ENCODE measurements at regions not wholly inside any gene's neighbourhood (a gene's known extent, or its start where the extent isn't known, plus 50 kb on each side); places are given as distances from the start of the nearest gene placed in this dataset.

DNA sequence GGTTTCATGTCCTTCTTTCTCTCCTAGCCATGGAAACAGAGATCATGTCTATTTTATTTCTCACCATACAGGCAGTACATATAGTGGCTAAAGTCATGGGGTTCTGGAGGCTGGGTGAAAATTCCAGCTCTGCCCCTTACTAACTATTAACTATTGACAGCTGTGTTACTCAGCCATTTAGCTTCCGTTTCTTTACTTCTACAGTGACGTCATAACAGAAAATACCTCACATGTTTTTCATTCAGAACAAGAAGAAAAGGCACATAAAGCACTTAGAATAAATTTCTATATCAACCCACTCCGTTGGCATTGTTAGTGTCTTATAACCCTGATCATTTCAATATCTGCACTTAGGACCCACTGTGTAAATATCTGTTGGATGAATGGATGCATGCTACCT, 1506.9 kb upstream of the TMEM132C start:
- no peak for DNase-seq

- no peak for DNase-seq
Observed at GRCh38 chr12:126761420-126761819, 1505.5 kb upstream of the TMEM132C start.

DNA sequence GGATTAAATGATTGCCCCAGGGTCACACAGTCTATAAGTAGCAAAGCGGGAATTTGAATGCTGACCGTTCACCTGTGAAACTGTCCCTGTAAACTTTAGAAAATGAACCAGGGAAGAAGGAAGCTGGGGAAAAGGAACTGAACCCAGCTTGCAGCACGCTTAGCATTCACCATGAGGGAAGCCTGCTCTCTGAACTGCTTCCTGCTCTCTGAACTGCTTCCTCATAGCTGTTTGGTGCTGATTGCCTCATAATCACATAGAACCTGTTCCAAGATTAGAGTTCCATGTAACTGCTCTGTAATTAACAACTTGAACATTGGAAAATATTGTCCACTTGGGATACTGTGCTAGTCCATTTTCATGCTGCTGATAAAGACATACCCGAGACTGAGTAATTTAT, 1504.8 kb upstream of the TMEM132C start:
- DNase-seq, result no peak

- DNase-seq, result no peak
Observed at GRCh38 chr12:126763359-126763758, 1503.6 kb upstream of the TMEM132C start.

GRCh38 chr12:126767334-126767733, 1499.6 kb upstream of the TMEM132C start:
- DNase-seq, result no peak

DNA sequence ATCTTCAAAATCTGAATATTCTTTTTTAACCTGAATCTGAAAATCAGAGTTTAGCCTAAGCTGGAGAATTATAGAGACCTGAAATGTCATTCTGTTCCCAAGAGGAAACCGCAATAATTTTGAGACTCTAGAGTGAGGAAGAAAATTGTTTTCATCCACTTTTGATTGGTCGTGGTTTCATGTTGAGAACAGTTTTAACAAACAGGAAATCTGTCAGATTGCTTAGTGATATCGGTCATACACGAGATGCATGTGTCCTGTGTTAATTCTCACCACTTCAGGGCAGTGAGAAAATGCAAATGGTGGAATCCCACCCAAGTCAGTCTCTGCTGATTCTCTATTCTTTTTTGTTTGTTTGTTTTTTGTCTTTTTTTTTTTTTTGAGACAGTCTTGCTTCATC, 1498.5 kb upstream of the TMEM132C start:
- no peak for DNase-seq

DNA sequence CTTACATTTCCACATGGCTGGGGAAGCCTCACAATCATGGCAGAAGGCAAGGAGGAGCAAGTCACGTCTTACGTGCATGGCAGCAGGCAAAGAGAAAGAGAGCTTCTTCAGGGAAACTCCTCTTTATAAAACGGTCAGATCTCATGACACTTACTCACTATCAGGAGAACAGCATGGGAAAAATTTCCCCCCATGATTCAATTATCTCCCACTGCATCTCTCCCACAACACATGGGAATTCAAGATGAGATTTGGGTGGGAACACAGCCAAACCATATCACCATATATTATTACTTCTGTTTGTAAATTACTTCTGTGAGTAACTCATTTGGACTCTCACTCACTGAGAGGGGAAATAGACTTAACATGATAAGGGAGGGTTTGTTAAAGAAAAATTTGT, 1496.8 kb upstream of the TMEM132C start:
- DNase-seq, result no peak

GRCh38 chr12:126772171-126772864, 1494.7 kb upstream of the TMEM132C start:
- DNase-seq, result peak in 2 of 3 donors; percentile 1 to 5

DNA sequence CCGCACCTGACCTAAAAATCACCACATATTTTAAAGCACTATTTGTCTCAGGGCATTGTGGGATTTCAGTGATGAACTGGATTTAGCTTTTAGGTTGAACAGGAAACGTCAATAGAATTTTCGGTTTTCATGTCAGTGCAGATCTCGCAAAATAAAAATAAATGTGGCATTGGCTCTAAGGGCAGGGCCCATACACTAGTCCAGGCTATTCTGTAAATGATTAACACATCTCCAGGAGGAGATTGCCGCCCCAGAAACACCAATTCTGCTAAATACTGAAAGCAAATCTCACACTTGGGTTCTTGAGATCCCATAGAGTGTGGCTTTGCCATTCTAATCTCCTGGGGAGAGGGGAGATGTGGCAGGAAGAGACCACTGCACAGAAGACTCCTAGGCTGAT, 1494.0 kb upstream of the TMEM132C start:
- DNase-seq, result no peak

GRCh38 chr12:126773491-126773890, 1493.5 kb upstream of the TMEM132C start:
- no peak for DNase-seq

DNA sequence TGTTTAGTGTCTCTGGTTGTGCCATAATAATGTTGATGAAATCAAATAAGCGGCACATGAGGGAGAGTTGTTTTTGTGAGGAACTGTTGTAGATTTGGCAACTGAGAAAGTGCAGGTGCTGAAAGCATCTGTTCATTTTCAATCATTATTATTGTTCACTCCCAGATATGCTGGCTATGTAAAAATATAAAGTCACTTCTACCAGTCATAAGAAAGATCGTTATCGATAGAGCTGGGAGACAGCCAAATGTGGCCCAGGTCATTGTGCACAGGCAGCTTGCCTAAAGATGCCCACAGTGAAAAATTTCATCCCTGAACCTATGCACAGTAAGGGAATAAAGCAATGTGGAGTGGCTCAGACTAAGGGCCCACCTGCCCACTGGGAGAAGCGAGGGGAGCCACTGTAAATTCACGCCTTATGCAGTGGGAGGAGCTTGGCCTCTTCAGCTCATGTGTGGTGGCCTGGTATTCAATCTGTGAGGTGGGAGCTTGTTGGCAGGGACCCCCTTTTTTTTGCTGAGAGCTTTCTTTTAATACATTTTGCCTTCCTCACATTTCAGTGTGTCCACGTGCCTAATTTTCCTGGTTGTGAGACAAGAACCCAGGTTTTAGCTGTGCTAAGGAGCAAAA, 1490.8 kb upstream of the TMEM132C start:
- DNase-seq, result no peak

DNA sequence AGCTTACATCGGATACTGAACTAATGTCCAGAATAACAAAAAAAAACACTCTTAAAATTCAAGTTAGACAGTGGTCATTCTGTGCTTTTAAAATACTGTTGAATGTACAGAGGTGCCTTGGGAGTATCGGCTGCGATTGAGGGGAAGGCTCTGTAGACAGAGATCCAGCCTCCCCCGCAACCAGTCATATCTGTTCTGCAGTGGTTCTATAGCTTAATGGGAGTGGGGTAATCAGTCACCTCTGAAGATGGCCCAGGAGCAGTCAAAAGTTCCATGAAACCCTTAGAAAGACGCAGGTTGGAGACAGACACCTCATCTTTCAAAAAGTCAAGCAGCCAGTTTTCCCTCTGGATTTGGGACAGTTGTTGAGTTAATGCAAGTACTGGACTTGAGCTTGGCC, 1486.6 kb upstream of the TMEM132C start:
- no peak for DNase-seq

DNA sequence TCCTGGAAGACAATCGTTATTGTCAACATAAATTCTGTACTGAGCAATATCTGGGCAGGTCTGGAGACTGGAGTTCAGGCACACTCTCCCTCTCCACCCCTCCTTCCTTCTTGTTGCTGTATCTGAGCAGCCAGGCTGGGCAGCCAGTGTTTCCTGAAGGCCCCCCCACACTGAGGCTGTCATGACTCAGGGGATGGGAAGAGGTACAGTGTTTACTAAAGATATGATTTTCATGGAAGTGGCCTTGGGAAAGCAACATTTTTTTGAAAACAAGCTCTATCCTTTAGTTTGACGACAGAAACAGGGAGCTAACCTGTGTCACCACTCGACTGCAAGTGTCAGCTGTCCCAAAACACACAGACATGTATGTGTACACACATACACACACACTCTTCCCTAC, 1485.4 kb upstream of the TMEM132C start:
- DNase-seq, result no peak

GRCh38 chr12:126782083-126782482, 1484.9 kb upstream of the TMEM132C start:
- DNase-seq, result no peak

GRCh38 chr12:126784328-126784921, 1482.5 kb upstream of the TMEM132C start:
- peak; percentile 3 to 22 (median 11) for DNase-seq

DNA sequence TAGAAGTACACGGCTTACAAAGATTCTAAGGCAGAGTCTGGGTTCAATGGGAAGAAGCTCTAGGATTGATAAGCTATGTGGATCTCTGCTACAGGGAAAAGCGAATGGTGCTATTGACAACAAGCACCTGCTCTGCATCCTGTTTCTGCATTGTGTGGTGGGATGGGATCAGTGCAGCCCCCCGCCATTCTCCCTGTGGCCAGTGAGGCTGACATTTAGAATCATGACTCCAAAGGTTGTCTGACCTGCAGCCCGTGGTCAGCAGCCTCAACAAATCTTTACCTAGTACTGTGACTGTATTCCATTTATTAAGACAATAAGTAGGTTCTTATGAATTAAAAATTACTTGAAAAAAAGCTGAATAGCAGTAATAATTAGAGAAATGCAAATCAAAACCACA, 1477.0 kb upstream of the TMEM132C start:
- no peak for DNase-seq

DNA sequence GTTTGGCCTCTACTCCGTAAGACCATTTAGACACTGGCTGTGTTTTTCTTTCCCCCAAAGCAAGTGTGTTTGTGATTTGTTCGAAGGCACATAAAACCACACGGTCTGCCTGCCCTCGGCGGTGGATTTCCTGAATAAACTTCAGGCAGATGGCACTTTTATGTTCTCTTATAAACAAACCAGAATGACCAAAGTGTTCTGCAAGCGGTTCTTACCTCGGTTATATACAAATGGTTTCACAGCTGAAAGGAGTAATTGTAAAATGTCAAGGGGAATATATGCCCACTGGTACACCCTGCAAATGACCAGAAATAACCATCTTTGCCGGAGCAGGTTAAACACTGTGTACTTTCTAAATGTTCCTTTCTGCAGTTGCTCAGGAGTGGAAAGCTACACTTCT, 1475.8 kb upstream of the TMEM132C start:
- DNase-seq, result no peak

- no peak for DNase-seq
Observed at GRCh38 chr12:126792411-126792810, 1474.6 kb upstream of the TMEM132C start.

DNA sequence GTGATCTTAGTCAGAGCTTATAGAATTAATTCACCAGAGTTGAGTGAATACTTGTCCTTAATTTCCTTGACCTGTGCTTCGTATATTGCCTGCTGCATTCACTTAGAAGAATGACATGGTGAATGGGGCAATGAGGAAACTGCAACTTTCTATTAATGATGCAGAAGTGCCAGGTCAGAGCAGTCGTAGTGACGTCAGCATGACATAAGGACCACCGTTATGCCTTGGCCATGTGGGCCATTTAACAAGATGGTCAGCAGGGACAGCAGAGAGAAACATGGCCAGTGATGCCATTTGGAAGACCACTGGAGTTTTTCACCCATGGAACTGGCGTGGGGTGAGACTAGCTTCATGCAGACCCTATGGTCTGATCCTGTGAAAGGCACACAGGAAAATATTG, 1469.4 kb upstream of the TMEM132C start:
- DNase-seq, result no peak

DNA sequence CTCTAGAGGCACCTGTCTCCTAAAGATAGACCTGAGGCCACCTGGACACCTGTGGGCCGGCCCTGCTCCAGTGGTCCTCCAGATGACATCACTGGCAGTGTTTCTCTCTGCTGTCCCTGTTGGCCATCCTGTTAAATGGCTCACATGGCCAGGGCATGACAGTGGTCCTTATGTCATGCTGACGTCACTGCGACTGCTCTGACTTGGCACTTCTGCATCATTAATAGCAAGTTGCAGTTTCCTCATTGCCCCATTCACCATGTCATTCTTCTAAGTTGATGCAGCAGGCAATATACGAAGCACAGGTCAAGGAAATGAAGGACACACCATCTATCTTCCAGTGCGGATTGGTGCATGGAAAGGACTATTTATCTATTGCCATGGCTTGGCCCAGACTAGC, 1468.5 kb upstream of the TMEM132C start:
- no peak for DNase-seq

GRCh38 chr12:126807312-126807865, 1459.6 kb upstream of the TMEM132C start:
- no peak for DNase-seq

DNA sequence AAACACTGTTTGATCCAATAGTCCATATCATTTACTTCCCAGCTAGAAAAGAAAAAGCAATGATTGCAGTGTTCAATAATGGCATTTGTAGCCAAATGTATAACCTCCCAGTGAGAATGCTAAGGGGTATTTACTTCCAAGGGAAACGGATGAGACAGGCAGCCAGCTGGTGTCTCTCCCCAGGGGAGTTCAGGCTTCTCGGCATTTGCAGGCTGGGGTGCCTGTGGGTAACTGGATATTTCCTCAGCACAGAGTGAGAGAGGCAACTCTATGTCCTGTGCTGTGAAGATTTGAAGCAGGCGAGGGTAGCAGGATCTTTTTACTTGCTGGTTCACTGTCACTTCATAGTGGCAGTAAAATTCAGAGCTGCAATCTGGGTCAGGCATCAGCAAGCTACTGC, 1455.6 kb upstream of the TMEM132C start:
- peak in 1 of 3 donors; percentile 5 for DNase-seq

GRCh38 chr12:126819554-126819953, 1447.4 kb upstream of the TMEM132C start:
- no peak for DNase-seq

All from muscle of back (tissue), 3 donors.